NB4 (cell line): ENCODE measurements at regions not wholly inside any gene's neighbourhood (a gene's known extent, or its start where the extent isn't known, plus 50 kb on each side); places are given as distances from the start of the nearest gene placed in this dataset.

Experiments used
- DNase-seq: peaks from one replicate; pipeline ENCODE4 v3.0.0; 2010; ENCODE audit warnings: low read depth
- H3K4me3 ChIP-seq: one replicate; pipeline ENCODE4 v1.5.1; 2011; ENCODE audit warnings: mild to moderate bottlenecking, low read depth, low read length, moderate library complexity
- CTCF ChIP-seq: IDR thresholded peaks from one replicate; pipeline ENCODE4 v1.5.1; 2012; ENCODE audit warnings: low read depth, low read length
- MAX ChIP-seq: IDR thresholded peaks from 2 replicates; pipeline ENCODE4 v1.6.1; 2011; ENCODE audit warnings: low read depth, low read length
- MYC ChIP-seq: IDR thresholded peaks from 2 replicates; pipeline ENCODE4 v1.6.1; 2011; ENCODE audit warnings: low read depth, low read length
- POLR2A ChIP-seq: IDR thresholded peaks from 2 replicates; pipeline ENCODE4 v1.6.1; 2011; ENCODE audit warnings: mild to moderate bottlenecking; ENCODE audit not compliant: insufficient read length; ENCODE audit errors: extremely low read depth

- H3K4me3 ChIP-seq, result no peak overlapping the region
- no peak for DNase-seq
- TF ChIP-seq POLR2A (no peak), CTCF (no peak)
These were observed 784.2 kb upstream of the RIOK2 start for GRCh38 chr5:97967292-97967691.

- TF ChIP-seq CTCF, result no peak
- TF ChIP-seq MYC, result no peak
- no peak for TF ChIP-seq POLR2A
- no peak for TF ChIP-seq MAX
- no peak for DNase-seq
- no peak overlapping the region for H3K4me3 ChIP-seq
These were observed 785.3 kb upstream of the RIOK2 start for GRCh38 chr5:97968346-97968745.

GRCh38 chr5:97979740-97980139, 793.7 kb upstream of the RGMB start:
- no peak for DNase-seq
- TF ChIP-seq MAX (no peak), MYC (no peak), CTCF (no peak), POLR2A (no peak)
- H3K4me3 ChIP-seq, result no peak overlapping the region

GRCh38 chr5:97980291-97980690, 793.2 kb upstream of the RGMB start:
- DNase-seq, result no peak
- no peak overlapping the region for H3K4me3 ChIP-seq
- TF ChIP-seq MAX (no peak), POLR2A (no peak)

GRCh38 chr5:97986069-97986468, 787.4 kb upstream of the RGMB start:
- DNase-seq, result no peak
- no peak for TF ChIP-seq MYC
- no peak for TF ChIP-seq POLR2A
- no peak for TF ChIP-seq MAX
- TF ChIP-seq CTCF, result no peak
- H3K4me3 ChIP-seq, result no peak overlapping the region

- H3K4me3 ChIP-seq, result no peak overlapping the region
- TF ChIP-seq CTCF (no peak), POLR2A (no peak), MYC (no peak), MAX (no peak)
- no peak for DNase-seq
These were observed 782.2 kb upstream of the RGMB start for GRCh38 chr5:97991236-97991635.
